IMR-90 (cell line): ENCODE measurements at regions not wholly inside any gene's neighbourhood (a gene's known extent, or its start where the extent isn't known, plus 50 kb on each side); places are given as distances from the start of the nearest gene placed in this dataset.

Experiments used
- MAZ ChIP-seq: IDR thresholded peaks from 2 replicates; pipeline ENCODE4 v1.6.1; 2012; ENCODE audit warnings: low read depth, mild to moderate bottlenecking, low read length, improper control_type of control experiment, moderate library complexity, borderline replicate concordance
- POLR2A ChIP-seq: IDR thresholded peaks from 2 replicates; pipeline ENCODE4 v1.6.1; 2012; ENCODE audit warnings: mild to moderate bottlenecking, low read depth, low read length
- TF ChIP-seq, protein P1 (sequence below): conservative IDR thresholded peaks from 2 replicates; pipeline ENCODE4 v1.5.1; 2012; ENCODE audit warnings: mild to moderate bottlenecking, low read depth, low read length, improper control_type of control experiment

DNA sequence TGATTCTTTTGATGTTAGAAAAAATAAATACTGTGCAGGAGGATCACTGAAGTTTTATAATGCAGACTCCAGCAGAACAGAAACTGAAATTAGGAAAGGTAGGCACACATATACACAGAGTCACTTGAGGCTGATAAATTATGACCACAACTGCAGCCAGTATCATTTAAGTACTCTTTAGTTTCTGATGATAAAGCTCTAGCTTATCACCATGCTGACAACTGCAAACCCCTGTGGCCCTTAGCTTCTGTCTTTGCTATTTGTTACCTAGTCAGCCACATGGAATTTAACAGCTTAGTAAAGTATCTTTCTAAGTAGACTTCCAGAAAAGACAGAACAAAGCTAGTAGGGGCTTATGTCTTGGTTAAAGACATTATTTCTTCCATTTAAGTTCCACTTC, 734.8 kb upstream of the CDH6 start:
- TF ChIP-seq POLR2A (no peak), MAZ (no peak)
- TF ChIP-seq, protein P1, sequence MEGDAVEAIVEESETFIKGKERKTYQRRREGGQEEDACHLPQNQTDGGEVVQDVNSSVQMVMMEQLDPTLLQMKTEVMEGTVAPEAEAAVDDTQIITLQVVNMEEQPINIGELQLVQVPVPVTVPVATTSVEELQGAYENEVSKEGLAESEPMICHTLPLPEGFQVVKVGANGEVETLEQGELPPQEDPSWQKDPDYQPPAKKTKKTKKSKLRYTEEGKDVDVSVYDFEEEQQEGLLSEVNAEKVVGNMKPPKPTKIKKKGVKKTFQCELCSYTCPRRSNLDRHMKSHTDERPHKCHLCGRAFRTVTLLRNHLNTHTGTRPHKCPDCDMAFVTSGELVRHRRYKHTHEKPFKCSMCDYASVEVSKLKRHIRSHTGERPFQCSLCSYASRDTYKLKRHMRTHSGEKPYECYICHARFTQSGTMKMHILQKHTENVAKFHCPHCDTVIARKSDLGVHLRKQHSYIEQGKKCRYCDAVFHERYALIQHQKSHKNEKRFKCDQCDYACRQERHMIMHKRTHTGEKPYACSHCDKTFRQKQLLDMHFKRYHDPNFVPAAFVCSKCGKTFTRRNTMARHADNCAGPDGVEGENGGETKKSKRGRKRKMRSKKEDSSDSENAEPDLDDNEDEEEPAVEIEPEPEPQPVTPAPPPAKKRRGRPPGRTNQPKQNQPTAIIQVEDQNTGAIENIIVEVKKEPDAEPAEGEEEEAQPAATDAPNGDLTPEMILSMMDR: no peak
